Astrocyte (in vitro differentiated cells and primary cell): ENCODE measurements at regions not wholly inside any gene's neighbourhood (a gene's known extent, or its start where the extent isn't known, plus 50 kb on each side); places are given as distances from the start of the nearest gene placed in this dataset.

Experiments used
- DNase-seq: peaks from one replicate; pipeline ENCODE4 v3.0.0-alpha.2; 2010; ENCODE audit warnings: low read depth
- FAIRE-seq: peaks from 2 replicates; lab custom pipeline; 2011; peaks lifted over from hg19 to GRCh38; lab: Jason Lieb, UNC
- H2AFZ ChIP-seq: 2 replicates; pipeline ENCODE4 v1.6.0; 2012; ENCODE audit warnings: low read depth, low read length, inconsistent platforms
- H3K27ac ChIP-seq: 2 replicates; pipeline ENCODE4 v1.5.1; 2011; ENCODE audit warnings: low read depth, low read length, inconsistent platforms
- H3K27me3 ChIP-seq: 2 replicates; pipeline ENCODE4 v1.6.0; 2011; ENCODE audit warnings: low read length, inconsistent platforms; ENCODE audit not compliant: insufficient read depth
- H3K36me3 ChIP-seq: 2 replicates; pipeline ENCODE4 v1.5.1; 2011; ENCODE audit warnings: low read length, inconsistent platforms; ENCODE audit not compliant: insufficient read depth
- H3K4me1 ChIP-seq: 2 replicates; pipeline ENCODE4 v1.5.1; 2011; ENCODE audit warnings: low read length, inconsistent platforms; ENCODE audit not compliant: insufficient read depth
- H3K4me2 ChIP-seq: 2 replicates; pipeline ENCODE4 v1.6.0; 2012; ENCODE audit warnings: low read length, inconsistent platforms
- H3K4me3 ChIP-seq: 2 replicates; pipeline ENCODE4 v1.5.1; 2011; ENCODE audit warnings: low read depth, mild to moderate bottlenecking, low read length, inconsistent platforms; ENCODE audit not compliant: insufficient read depth
- H3K79me2 ChIP-seq: 2 replicates; pipeline ENCODE4 v1.6.0; 2012; ENCODE audit warnings: mild to moderate bottlenecking, low read length, inconsistent platforms; ENCODE audit not compliant: insufficient read depth
- H3K9ac ChIP-seq: 2 replicates; pipeline ENCODE4 v1.6.0; 2012; ENCODE audit warnings: mild to moderate bottlenecking, low read length, inconsistent platforms
- H3K9me3 ChIP-seq: 2 replicates; pipeline ENCODE4 v1.5.1; 2012; ENCODE audit warnings: low read depth, mild to moderate bottlenecking, low read length, inconsistent platforms; ENCODE audit not compliant: insufficient read depth
- H4K20me1 ChIP-seq: 2 replicates; pipeline ENCODE4 v1.6.0; 2012; ENCODE audit warnings: low read length, inconsistent platforms; ENCODE audit not compliant: insufficient read depth
- H3K27ac Mint-ChIP-seq: one replicate; pipeline ENCODE4 v1.8.0; 2021; ENCODE audit warnings: mild to moderate bottlenecking, mixed read lengths; ENCODE audit not compliant: unreplicated experiment
- H3K27me3 Mint-ChIP-seq: one replicate; pipeline ENCODE4 v1.8.0; 2021; ENCODE audit warnings: low read depth, mixed read lengths; ENCODE audit not compliant: unreplicated experiment
- H3K36me3 Mint-ChIP-seq: one replicate; pipeline ENCODE4 v1.8.0; 2021; ENCODE audit warnings: low read depth, mixed read lengths; ENCODE audit not compliant: unreplicated experiment
- H3K4me1 Mint-ChIP-seq: one replicate; pipeline ENCODE4 v1.8.0; 2021; ENCODE audit warnings: low read depth, mixed read lengths; ENCODE audit not compliant: unreplicated experiment
- H3K4me3 Mint-ChIP-seq: one replicate; pipeline ENCODE4 v1.8.0; 2021; ENCODE audit warnings: mild to moderate bottlenecking, moderate library complexity, mixed read lengths; ENCODE audit not compliant: unreplicated experiment
- H3K9me3 Mint-ChIP-seq: one replicate; pipeline ENCODE4 v1.8.0; 2021; ENCODE audit warnings: mild to moderate bottlenecking, mixed read lengths; ENCODE audit not compliant: unreplicated experiment
- CTCF ChIP-seq: IDR thresholded peaks from 2 replicates; pipeline ENCODE4 v1.5.1; 2011; ENCODE audit warnings: low read depth, mild to moderate bottlenecking, inconsistent platforms, low read length, moderate library complexity; ENCODE audit not compliant: insufficient read depth
- EZH2 ChIP-seq: IDR thresholded peaks from 2 replicates; pipeline ENCODE4 v1.6.1; 2012; ENCODE audit warnings: mild to moderate bottlenecking, low read length, inconsistent platforms; ENCODE audit not compliant: insufficient read depth

DNA sequence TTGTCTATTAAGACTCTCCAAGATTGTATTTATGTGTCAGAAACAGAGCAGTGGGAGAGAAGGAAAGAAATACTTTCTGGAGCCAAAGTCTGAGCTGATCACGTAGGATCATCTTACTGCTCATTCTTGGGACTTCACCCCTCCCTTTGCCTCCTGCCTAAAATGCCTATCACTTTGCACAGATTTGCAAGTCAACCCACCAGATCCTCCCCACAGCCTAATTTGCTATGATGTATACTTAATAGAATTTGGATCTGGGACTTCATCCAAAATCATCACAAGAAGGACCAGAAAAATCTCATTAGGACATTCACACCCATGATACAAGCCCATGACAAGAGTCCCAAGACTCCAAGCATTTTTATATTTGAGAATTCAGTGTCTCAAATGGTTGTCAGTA lies 290.2 kb downstream of the FBXW7 start:
- Mint-ChIP-seq H3K4me1 (peaks cover 16% of the 10 kb centered on the region), H3K4me3 (no peak overlapping the region), H3K27ac (no peak overlapping the region), H3K27me3 (peaks cover 14% of the 10 kb centered on the region), H3K9me3 (no peaks in the 10 kb centered on the region), H3K36me3 (no peaks in the 10 kb centered on the region)
- H3K9ac ChIP-seq, result no peak overlapping the region
- no peak for TF ChIP-seq EZH2
- TF ChIP-seq CTCF, result no peak
- DNase-seq, result peak; percentile 46
- H3K4me2 ChIP-seq, result no peak overlapping the region
- H4K20me1 ChIP-seq, result no peaks in the 10 kb centered on the region
- FAIRE-seq, result no peak
- H3K9me3 ChIP-seq, result no peaks in the 10 kb centered on the region
- H3K36me3 ChIP-seq, result no peaks in the 10 kb centered on the region
- no peak overlapping the region for H3K27ac ChIP-seq
- no peaks in the 10 kb centered on the region for H3K79me2 ChIP-seq
- H3K4me1 ChIP-seq, result peaks cover 6% of the 10 kb centered on the region
- H3K4me3 ChIP-seq, result no peak overlapping the region
- H3K27me3 ChIP-seq, result no peaks in the 10 kb centered on the region
- no peak overlapping the region for H2AFZ ChIP-seq

DNA sequence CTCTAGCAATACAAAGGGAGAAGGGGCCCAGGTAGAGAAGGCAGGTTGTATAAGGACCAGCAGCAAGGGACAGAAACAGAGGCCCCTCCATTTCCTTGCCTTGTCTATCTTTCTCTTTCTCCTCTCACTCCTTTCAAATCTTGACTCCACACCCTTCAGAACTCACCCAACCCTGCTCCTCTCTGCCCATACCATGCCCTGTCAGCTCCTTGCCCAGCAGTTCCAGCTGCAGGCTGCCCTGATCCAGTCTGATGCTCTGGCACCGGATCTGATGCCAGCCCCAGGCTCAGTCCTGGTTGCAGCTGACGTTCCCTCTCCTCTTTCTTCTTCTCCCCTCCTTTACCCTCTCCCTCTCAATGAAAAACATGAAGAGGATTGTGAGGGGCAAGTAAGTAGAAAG lies 291.2 kb downstream of the FBXW7 start:
- FAIRE-seq, result no peak
- Mint-ChIP-seq H3K36me3 (no peaks in the 10 kb centered on the region), H3K4me1 (peaks cover 16% of the 10 kb centered on the region), H3K27ac (peak overlapping the region; percentile 75), H3K9me3 (no peaks in the 10 kb centered on the region), H3K27me3 (peaks cover 14% of the 10 kb centered on the region), H3K4me3 (no peak overlapping the region)
- no peak overlapping the region for H2AFZ ChIP-seq
- H3K79me2 ChIP-seq, result no peaks in the 10 kb centered on the region
- peaks cover 6% of the 10 kb centered on the region for H3K4me1 ChIP-seq
- no peak overlapping the region for H3K4me3 ChIP-seq
- TF ChIP-seq CTCF, result no peak
- no peak for TF ChIP-seq EZH2
- no peak overlapping the region for H3K9ac ChIP-seq
- no peak overlapping the region for H3K4me2 ChIP-seq
- H3K36me3 ChIP-seq, result no peaks in the 10 kb centered on the region
- H4K20me1 ChIP-seq, result no peaks in the 10 kb centered on the region
- no peaks in the 10 kb centered on the region for H3K9me3 ChIP-seq
- no peaks in the 10 kb centered on the region for H3K27me3 ChIP-seq
- DNase-seq, result no peak
- H3K27ac ChIP-seq, result no peak overlapping the region

DNA sequence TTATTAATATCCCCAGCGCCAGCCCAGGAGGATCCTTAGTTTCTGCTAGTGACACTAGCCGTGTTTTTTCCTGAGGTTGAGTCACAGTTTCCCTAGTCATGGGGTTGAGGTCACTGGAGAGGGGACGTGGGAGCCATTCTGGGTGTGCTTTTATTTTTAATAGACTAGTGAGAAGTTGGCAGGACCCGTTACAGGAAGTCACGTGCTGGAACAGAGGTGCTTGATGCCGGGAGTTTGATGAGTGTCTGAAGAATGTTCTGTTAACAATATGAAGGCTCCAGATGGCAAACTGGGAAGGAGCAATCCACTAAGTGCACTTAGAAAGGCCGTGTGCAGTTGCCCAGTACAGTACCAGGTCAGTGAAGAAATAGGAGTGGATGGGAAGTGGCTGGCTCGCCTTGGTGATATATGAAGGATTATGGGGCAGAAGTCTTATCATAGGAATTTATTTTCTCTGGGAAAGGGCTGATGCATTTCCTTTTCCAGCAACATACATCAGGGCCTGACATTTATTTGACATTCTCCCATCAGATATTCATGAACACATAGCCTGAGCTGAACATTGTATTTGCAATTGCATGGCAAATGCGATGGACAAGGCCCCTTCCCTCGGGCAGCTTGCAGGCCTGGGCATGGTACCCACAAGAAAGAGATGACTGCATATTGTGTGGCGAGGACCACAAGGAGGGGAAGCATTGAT lies 291.8 kb downstream of the FBXW7 start:
- Histone ChIP-seq H3K4me3 (no peak overlapping the region), H3K9ac (no peak overlapping the region), H3K4me1 (peaks cover 6% of the 10 kb centered on the region), H3K4me2 (peak overlapping the region; percentile 16), H3K79me2 (no peaks in the 10 kb centered on the region), H3K27me3 (no peaks in the 10 kb centered on the region), H2AFZ (no peak overlapping the region), H3K27ac (no peak overlapping the region), H3K9me3 (no peaks in the 10 kb centered on the region), H4K20me1 (no peaks in the 10 kb centered on the region), H3K36me3 (no peaks in the 10 kb centered on the region)
- DNase-seq, result peak; percentile 3
- H3K4me1 Mint-ChIP-seq, result peaks cover 16% of the 10 kb centered on the region
- H3K4me3 Mint-ChIP-seq, result no peak overlapping the region
- peaks cover 14% of the 10 kb centered on the region for H3K27me3 Mint-ChIP-seq
- TF ChIP-seq CTCF, result no peak
- TF ChIP-seq EZH2, result no peak
- H3K36me3 Mint-ChIP-seq, result no peaks in the 10 kb centered on the region
- no peak overlapping the region for H3K27ac Mint-ChIP-seq
- H3K9me3 Mint-ChIP-seq, result no peaks in the 10 kb centered on the region
- peak; percentile 23 for FAIRE-seq
